ENCODE measurements at regions not wholly inside any gene's neighbourhood (a gene's known extent, or its start where the extent isn't known, plus 50 kb on each side); places are given as distances from the start of the nearest gene placed in this dataset.
A peak's percentile ranks its signal among the peaks of the same experiment; 100 is the strongest.

GRCh38 chr5:176730815-176731475 is 79.4 kb upstream of the UNC5A start:
- DNase-seq (ENCODE audit: low spot score): no peak
- peaks cover 5% of the 10 kb centered on the region for H3K9me3 Mint-ChIP-seq (ENCODE audit: low read depth)
- no peak overlapping the region for H3K4me3 Mint-ChIP-seq (ENCODE audit: unreplicated experiment)
- peaks cover 69% of the 10 kb centered on the region for H3K27me3 Mint-ChIP-seq (ENCODE audit: low read depth)
- no peak for TF ChIP-seq CTCF (IDR thresholded peaks at IDR 0.05)
- peaks cover 1% of the 10 kb centered on the region for H3K36me3 Mint-ChIP-seq (ENCODE audit: low read depth)
- no peaks in the 10 kb centered on the region for H3K4me1 Mint-ChIP-seq (ENCODE audit: low read depth)
- no peak overlapping the region for H3K27ac Mint-ChIP-seq (ENCODE audit: unreplicated experiment)

GRCh38 chr5:176731506-176732160 is 78.7 kb upstream of the UNC5A start:
- peak; percentile 38 for DNase-seq (ENCODE audit: low spot score)
- peaks cover 5% of the 10 kb centered on the region for H3K9me3 Mint-ChIP-seq (ENCODE audit: low read depth)
- TF ChIP-seq CTCF (IDR thresholded peaks at IDR 0.05): no peak
- no peak overlapping the region for H3K27ac Mint-ChIP-seq (ENCODE audit: unreplicated experiment)
- H3K4me3 Mint-ChIP-seq (ENCODE audit: unreplicated experiment): no peak overlapping the region
- H3K27me3 Mint-ChIP-seq (ENCODE audit: low read depth): peaks cover 73% of the 10 kb centered on the region
- H3K4me1 Mint-ChIP-seq (ENCODE audit: low read depth): no peaks in the 10 kb centered on the region
- peaks cover 1% of the 10 kb centered on the region for H3K36me3 Mint-ChIP-seq (ENCODE audit: low read depth)

- peaks cover 80% of the 10 kb centered on the region for H3K27me3 Mint-ChIP-seq (ENCODE audit: low read depth)
Measured at GRCh38 chr5:176732306-176732705, 78.1 kb upstream of the UNC5A start.

GRCh38 chr5:176732736-176733405 is 77.5 kb upstream of the UNC5A start:
- Mint-ChIP-seq H3K4me1 (ENCODE audit: low read depth) (no peaks in the 10 kb centered on the region), H3K27ac (ENCODE audit: unreplicated experiment) (no peak overlapping the region), H3K27me3 (ENCODE audit: low read depth) (peaks cover 76% of the 10 kb centered on the region), H3K9me3 (ENCODE audit: low read depth) (peaks cover 5% of the 10 kb centered on the region), H3K4me3 (ENCODE audit: unreplicated experiment) (no peak overlapping the region), H3K36me3 (ENCODE audit: low read depth) (peaks cover 1% of the 10 kb centered on the region)
- DNase-seq (ENCODE audit: low spot score): peak; percentile 62
- TF ChIP-seq CTCF (IDR thresholded peaks at IDR 0.05): no peak

More at GRCh38 chr5:176732306-176732705, 78.1 kb upstream of the UNC5A start:
- Mint-ChIP-seq H3K36me3 (ENCODE audit: low read depth) (peaks cover 1% of the 10 kb centered on the region), H3K4me1 (ENCODE audit: low read depth) (no peaks in the 10 kb centered on the region), H3K27ac (ENCODE audit: unreplicated experiment) (no peak overlapping the region), H3K4me3 (ENCODE audit: unreplicated experiment) (no peak overlapping the region), H3K9me3 (ENCODE audit: low read depth) (peaks cover 5% of the 10 kb centered on the region)
- peak; percentile 75 for DNase-seq (ENCODE audit: low spot score)
- TF ChIP-seq CTCF (IDR thresholded peaks at IDR 0.05): no peak

GRCh38 chr5:176733406-176734262 is 76.7 kb upstream of the UNC5A start:
- TF ChIP-seq CTCF (IDR thresholded peaks at IDR 0.05): no peak
- H3K27ac Mint-ChIP-seq (ENCODE audit: unreplicated experiment): no peak overlapping the region
- peaks cover 5% of the 10 kb centered on the region for H3K9me3 Mint-ChIP-seq (ENCODE audit: low read depth)
- peaks cover 79% of the 10 kb centered on the region for H3K27me3 Mint-ChIP-seq (ENCODE audit: low read depth)
- H3K4me3 Mint-ChIP-seq (ENCODE audit: unreplicated experiment): no peak overlapping the region
- H3K4me1 Mint-ChIP-seq (ENCODE audit: low read depth): no peaks in the 10 kb centered on the region
- peaks cover 1% of the 10 kb centered on the region for H3K36me3 Mint-ChIP-seq (ENCODE audit: low read depth)
- DNase-seq (ENCODE audit: low spot score): peak; percentile 91
